ENCODE measurements at regions not wholly inside any gene's neighbourhood (a gene's known extent, or its start where the extent isn't known, plus 50 kb on each side); places are given as distances from the start of the nearest gene placed in this dataset.
A peak's percentile ranks its signal among the peaks of the same experiment; 100 is the strongest.

DNA sequence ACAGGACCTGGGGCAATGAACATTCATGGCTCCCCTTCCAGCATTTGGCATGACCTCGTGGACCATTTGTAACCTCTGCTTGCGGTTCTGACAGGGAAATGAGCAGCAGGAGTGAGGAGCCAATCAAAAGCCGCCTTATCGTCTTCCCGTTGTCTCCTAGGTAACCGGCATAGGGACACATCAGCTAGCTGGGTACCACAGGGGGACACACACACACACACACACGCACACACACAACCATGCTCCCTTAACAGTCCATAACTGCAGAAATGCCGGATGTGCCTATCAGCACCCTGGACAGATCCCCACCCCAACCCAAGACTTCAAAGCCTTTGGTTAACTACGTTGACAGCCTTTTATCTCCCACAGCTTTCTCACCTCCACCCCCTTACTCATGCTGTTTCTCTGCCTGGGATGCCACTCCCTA, 53.4 kb upstream of the CCDC174 start (continued):
- TF ChIP-seq, protein P1, sequence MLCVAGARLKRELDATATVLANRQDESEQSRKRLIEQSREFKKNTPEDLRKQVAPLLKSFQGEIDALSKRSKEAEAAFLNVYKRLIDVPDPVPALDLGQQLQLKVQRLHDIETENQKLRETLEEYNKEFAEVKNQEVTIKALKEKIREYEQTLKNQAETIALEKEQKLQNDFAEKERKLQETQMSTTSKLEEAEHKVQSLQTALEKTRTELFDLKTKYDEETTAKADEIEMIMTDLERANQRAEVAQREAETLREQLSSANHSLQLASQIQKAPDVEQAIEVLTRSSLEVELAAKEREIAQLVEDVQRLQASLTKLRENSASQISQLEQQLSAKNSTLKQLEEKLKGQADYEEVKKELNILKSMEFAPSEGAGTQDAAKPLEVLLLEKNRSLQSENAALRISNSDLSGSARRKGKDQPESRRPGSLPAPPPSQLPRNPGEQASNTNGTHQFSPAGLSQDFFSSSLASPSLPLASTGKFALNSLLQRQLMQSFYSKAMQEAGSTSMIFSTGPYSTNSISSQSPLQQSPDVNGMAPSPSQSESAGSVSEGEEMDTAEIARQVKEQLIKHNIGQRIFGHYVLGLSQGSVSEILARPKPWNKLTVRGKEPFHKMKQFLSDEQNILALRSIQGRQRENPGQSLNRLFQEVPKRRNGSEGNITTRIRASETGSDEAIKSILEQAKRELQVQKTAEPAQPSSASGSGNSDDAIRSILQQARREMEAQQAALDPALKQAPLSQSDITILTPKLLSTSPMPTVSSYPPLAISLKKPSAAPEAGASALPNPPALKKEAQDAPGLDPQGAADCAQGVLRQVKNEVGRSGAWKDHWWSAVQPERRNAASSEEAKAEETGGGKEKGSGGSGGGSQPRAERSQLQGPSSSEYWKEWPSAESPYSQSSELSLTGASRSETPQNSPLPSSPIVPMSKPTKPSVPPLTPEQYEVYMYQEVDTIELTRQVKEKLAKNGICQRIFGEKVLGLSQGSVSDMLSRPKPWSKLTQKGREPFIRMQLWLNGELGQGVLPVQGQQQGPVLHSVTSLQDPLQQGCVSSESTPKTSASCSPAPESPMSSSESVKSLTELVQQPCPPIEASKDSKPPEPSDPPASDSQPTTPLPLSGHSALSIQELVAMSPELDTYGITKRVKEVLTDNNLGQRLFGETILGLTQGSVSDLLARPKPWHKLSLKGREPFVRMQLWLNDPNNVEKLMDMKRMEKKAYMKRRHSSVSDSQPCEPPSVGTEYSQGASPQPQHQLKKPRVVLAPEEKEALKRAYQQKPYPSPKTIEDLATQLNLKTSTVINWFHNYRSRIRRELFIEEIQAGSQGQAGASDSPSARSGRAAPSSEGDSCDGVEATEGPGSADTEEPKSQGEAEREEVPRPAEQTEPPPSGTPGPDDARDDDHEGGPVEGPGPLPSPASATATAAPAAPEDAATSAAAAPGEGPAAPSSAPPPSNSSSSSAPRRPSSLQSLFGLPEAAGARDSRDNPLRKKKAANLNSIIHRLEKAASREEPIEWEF (CRISPR knock-in tag; IDR thresholded peaks at IDR 0.05), result no peak
- TF ChIP-seq NONO (IDR thresholded peaks at IDR 0.05; ENCODE audit: low read depth in 2 of 2, low read length in 1 of 2) (no peak), PRMT5 (CRISPR knock-in tag; IDR thresholded peaks at IDR 0.05) (peak; percentile 88), DPF2 (IDR thresholded peaks at IDR 0.05) (no peak), SMC3 (conservative IDR thresholded peaks at IDR 0.05; ENCODE audit: insufficient read depth, low read depth, low read length) (no peak), SUPT5H (IDR thresholded peaks at IDR 0.05) (no peak), SNIP1 (IDR thresholded peaks at IDR 0.05; ENCODE audit: low read depth) (no peak)
- TF ChIP-seq, protein P2, sequence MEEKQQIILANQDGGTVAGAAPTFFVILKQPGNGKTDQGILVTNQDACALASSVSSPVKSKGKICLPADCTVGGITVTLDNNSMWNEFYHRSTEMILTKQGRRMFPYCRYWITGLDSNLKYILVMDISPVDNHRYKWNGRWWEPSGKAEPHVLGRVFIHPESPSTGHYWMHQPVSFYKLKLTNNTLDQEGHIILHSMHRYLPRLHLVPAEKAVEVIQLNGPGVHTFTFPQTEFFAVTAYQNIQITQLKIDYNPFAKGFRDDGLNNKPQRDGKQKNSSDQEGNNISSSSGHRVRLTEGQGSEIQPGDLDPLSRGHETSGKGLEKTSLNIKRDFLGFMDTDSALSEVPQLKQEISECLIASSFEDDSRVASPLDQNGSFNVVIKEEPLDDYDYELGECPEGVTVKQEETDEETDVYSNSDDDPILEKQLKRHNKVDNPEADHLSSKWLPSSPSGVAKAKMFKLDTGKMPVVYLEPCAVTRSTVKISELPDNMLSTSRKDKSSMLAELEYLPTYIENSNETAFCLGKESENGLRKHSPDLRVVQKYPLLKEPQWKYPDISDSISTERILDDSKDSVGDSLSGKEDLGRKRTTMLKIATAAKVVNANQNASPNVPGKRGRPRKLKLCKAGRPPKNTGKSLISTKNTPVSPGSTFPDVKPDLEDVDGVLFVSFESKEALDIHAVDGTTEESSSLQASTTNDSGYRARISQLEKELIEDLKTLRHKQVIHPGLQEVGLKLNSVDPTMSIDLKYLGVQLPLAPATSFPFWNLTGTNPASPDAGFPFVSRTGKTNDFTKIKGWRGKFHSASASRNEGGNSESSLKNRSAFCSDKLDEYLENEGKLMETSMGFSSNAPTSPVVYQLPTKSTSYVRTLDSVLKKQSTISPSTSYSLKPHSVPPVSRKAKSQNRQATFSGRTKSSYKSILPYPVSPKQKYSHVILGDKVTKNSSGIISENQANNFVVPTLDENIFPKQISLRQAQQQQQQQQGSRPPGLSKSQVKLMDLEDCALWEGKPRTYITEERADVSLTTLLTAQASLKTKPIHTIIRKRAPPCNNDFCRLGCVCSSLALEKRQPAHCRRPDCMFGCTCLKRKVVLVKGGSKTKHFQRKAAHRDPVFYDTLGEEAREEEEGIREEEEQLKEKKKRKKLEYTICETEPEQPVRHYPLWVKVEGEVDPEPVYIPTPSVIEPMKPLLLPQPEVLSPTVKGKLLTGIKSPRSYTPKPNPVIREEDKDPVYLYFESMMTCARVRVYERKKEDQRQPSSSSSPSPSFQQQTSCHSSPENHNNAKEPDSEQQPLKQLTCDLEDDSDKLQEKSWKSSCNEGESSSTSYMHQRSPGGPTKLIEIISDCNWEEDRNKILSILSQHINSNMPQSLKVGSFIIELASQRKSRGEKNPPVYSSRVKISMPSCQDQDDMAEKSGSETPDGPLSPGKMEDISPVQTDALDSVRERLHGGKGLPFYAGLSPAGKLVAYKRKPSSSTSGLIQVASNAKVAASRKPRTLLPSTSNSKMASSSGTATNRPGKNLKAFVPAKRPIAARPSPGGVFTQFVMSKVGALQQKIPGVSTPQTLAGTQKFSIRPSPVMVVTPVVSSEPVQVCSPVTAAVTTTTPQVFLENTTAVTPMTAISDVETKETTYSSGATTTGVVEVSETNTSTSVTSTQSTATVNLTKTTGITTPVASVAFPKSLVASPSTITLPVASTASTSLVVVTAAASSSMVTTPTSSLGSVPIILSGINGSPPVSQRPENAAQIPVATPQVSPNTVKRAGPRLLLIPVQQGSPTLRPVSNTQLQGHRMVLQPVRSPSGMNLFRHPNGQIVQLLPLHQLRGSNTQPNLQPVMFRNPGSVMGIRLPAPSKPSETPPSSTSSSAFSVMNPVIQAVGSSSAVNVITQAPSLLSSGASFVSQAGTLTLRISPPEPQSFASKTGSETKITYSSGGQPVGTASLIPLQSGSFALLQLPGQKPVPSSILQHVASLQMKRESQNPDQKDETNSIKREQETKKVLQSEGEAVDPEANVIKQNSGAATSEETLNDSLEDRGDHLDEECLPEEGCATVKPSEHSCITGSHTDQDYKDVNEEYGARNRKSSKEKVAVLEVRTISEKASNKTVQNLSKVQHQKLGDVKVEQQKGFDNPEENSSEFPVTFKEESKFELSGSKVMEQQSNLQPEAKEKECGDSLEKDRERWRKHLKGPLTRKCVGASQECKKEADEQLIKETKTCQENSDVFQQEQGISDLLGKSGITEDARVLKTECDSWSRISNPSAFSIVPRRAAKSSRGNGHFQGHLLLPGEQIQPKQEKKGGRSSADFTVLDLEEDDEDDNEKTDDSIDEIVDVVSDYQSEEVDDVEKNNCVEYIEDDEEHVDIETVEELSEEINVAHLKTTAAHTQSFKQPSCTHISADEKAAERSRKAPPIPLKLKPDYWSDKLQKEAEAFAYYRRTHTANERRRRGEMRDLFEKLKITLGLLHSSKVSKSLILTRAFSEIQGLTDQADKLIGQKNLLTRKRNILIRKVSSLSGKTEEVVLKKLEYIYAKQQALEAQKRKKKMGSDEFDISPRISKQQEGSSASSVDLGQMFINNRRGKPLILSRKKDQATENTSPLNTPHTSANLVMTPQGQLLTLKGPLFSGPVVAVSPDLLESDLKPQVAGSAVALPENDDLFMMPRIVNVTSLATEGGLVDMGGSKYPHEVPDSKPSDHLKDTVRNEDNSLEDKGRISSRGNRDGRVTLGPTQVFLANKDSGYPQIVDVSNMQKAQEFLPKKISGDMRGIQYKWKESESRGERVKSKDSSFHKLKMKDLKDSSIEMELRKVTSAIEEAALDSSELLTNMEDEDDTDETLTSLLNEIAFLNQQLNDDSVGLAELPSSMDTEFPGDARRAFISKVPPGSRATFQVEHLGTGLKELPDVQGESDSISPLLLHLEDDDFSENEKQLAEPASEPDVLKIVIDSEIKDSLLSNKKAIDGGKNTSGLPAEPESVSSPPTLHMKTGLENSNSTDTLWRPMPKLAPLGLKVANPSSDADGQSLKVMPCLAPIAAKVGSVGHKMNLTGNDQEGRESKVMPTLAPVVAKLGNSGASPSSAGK (IDR thresholded peaks at IDR 0.05), result no peak
- TF ChIP-seq, protein P3, sequence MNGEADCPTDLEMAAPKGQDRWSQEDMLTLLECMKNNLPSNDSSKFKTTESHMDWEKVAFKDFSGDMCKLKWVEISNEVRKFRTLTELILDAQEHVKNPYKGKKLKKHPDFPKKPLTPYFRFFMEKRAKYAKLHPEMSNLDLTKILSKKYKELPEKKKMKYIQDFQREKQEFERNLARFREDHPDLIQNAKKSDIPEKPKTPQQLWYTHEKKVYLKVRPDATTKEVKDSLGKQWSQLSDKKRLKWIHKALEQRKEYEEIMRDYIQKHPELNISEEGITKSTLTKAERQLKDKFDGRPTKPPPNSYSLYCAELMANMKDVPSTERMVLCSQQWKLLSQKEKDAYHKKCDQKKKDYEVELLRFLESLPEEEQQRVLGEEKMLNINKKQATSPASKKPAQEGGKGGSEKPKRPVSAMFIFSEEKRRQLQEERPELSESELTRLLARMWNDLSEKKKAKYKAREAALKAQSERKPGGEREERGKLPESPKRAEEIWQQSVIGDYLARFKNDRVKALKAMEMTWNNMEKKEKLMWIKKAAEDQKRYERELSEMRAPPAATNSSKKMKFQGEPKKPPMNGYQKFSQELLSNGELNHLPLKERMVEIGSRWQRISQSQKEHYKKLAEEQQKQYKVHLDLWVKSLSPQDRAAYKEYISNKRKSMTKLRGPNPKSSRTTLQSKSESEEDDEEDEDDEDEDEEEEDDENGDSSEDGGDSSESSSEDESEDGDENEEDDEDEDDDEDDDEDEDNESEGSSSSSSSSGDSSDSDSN (IDR thresholded peaks at IDR 0.05; ENCODE audit: borderline replicate concordance in 1 of 2, low read depth in 2 of 2, low read length in 2 of 2), result no peak

Data from K562 (cell line).